NB4 (cell line): ENCODE measurements at regions not wholly inside any gene's neighbourhood (a gene's known extent, or its start where the extent isn't known, plus 50 kb on each side); places are given as distances from the start of the nearest gene placed in this dataset.

Experiments
- MYC ChIP-seq: IDR thresholded peaks from 2 replicates; pipeline ENCODE4 v1.6.1; 2011; ENCODE audit warnings: low read depth, low read length
- POLR2A ChIP-seq: IDR thresholded peaks from 2 replicates; pipeline ENCODE4 v1.6.1; 2011; ENCODE audit warnings: mild to moderate bottlenecking; ENCODE audit not compliant: insufficient read length; ENCODE audit errors: extremely low read depth
- TF ChIP-seq, protein P1 (sequence below): IDR thresholded peaks from one replicate; pipeline ENCODE4 v1.5.1; 2012; ENCODE audit warnings: low read depth, low read length
- TF ChIP-seq, protein P2 (sequence below): IDR thresholded peaks from 2 replicates; pipeline ENCODE4 v1.6.1; 2011; ENCODE audit warnings: low read depth, low read length

DNA sequence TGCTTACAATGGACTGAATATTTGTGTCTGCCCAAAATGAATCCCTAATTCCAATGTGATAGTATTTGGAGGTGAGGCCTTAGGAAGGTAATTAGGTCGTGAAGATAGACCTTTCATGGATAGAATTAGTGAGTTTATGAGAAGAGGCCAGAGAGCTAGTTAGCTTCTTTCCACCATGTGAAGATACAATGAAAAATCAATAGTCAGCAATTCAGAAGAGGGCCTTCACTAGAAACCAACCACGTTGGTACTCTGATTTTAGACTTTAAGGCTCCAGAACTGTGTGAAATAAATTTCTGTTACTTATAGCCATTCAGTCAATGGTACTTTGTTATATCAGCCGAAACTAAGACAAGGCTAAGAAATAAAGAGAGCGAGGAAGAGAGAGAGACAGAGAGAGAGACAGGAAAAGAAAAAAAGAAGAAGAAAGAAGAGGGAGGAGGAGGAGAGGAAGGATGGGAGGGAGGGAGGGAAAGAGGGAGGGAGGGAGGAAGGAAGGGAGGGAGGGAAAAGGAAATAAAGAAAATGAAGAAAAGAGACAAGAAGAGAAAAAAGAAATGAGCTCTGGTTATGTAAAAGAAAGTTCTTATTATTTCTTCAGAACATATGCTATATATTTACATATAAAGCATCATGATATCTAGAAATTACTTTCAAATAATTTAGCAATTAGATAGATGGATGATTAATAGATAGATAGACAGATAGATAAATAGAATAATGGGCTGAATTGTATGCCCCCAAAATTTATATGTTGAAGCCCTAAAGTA, 1725.3 kb downstream of the EFNA5 start:
- TF ChIP-seq, protein P1, sequence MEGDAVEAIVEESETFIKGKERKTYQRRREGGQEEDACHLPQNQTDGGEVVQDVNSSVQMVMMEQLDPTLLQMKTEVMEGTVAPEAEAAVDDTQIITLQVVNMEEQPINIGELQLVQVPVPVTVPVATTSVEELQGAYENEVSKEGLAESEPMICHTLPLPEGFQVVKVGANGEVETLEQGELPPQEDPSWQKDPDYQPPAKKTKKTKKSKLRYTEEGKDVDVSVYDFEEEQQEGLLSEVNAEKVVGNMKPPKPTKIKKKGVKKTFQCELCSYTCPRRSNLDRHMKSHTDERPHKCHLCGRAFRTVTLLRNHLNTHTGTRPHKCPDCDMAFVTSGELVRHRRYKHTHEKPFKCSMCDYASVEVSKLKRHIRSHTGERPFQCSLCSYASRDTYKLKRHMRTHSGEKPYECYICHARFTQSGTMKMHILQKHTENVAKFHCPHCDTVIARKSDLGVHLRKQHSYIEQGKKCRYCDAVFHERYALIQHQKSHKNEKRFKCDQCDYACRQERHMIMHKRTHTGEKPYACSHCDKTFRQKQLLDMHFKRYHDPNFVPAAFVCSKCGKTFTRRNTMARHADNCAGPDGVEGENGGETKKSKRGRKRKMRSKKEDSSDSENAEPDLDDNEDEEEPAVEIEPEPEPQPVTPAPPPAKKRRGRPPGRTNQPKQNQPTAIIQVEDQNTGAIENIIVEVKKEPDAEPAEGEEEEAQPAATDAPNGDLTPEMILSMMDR, result no peak
- TF ChIP-seq POLR2A (no peak), MYC (no peak)
- TF ChIP-seq, protein P2, sequence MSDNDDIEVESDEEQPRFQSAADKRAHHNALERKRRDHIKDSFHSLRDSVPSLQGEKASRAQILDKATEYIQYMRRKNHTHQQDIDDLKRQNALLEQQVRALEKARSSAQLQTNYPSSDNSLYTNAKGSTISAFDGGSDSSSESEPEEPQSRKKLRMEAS, result no peak
